HFF-Myc (cell line): ENCODE measurements at regions not wholly inside any gene's neighbourhood (a gene's known extent, or its start where the extent isn't known, plus 50 kb on each side); places are given as distances from the start of the nearest gene placed in this dataset.

Experiments
- DNase-seq: peaks from one replicate; pipeline ENCODE4 v3.0.0-alpha.2; 2011; ENCODE audit warnings: low read depth; ENCODE audit errors: extremely low read depth
- H3K4me3 ChIP-seq: replicated peaks from 2 replicates; pipeline ENCODE4 v1.5.1; 2011; ENCODE audit warnings: low read depth, mild to moderate bottlenecking, control low read depth, low read length
- CTCF ChIP-seq: IDR thresholded peaks from 2 replicates; pipeline ENCODE4 v1.5.1; 2012; ENCODE audit warnings: mild to moderate bottlenecking, low read depth, low read length, control low read depth; ENCODE audit errors: missing control alignments

GRCh38 chr10:94094540-94094939, 100.8 kb downstream of the PLCE1 start:
- no peak for DNase-seq
- no peak overlapping the region for H3K4me3 ChIP-seq
- no peak for TF ChIP-seq CTCF

GRCh38 chr10:94097656-94098055, 103.9 kb downstream of the PLCE1 start:
- DNase-seq = no peak
- H3K4me3 ChIP-seq = no peak overlapping the region
- TF ChIP-seq CTCF = no peak

DNA sequence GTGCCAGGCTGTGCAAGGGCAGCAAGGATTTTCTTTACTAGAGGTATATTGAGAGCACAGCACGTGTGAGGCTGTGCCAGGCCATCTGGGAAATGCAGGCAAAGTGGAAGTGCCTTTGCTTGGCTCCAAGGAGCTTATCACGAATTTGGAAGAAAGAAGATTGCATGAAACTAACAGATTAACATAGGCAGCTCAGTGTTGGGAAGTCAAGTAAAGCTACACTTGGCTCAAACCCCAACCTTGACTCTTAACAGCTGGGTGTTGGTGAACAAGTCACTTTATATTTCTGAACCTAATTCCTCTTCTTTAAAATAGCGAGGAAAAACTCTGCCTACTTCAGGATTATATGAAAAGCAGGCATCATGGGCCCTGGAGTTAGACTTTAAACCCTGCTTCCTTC, 105.2 kb downstream of the PLCE1 start:
- TF ChIP-seq CTCF = no peak
- DNase-seq = no peak

GRCh38 chr10:94101894-94102293, 108.2 kb downstream of the PLCE1 start:
- no peak overlapping the region for H3K4me3 ChIP-seq
- no peak for DNase-seq
- TF ChIP-seq CTCF = no peak

More for the DNA sequence above, 105.2 kb downstream of the PLCE1 start:
- no peak overlapping the region for H3K4me3 ChIP-seq

- no peak for TF ChIP-seq CTCF
- no peak overlapping the region for H3K4me3 ChIP-seq
- DNase-seq = no peak
These were observed 108.7 kb downstream of the PLCE1 start for GRCh38 chr10:94102436-94102835.

DNA sequence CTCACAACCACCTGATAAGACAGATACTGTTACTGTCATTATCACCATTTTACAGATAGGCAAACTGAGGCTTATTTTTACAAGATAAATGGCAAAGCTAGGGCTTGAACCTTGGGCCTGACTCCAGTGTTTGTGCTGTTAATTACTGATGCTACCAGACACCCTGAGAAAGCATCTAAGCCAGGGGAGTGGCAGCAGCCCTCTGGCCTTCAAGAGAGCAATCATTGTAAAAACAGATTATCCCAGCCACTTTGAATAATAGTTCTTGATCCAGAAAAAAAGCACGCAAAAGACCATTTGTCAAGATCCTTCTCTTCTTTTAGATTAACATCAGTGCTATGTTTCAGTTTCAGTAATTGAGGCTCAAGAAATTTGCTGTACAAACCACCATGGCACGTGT, 109.5 kb downstream of the PLCE1 start:
- H3K4me3 ChIP-seq = no peak overlapping the region
- DNase-seq = no peak
- no peak for TF ChIP-seq CTCF

DNA sequence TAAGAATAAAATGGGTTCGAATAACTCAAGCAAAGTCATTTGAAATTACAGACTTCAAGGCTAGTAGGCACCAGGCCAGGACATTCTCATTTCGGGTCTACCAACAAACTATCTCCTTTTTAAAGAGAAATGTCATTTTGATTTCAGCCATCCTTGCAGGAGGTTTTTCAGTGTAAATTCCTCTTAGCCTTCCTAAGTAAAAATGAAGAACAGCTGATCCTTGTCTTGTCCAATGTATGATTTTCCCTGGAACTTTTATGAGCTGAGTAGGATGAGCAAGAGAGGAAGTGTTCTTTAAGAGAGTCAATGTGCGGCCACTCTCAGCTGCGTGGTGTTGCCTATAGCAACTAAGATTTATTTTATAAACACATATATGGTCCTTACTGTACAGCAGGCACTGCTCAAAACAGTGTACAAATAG, 110.1 kb downstream of the PLCE1 start:
- DNase-seq = peak; percentile 67
- TF ChIP-seq CTCF = no peak
- no peak overlapping the region for H3K4me3 ChIP-seq
